Activated CD8-positive, alpha-beta memory T cell treated with anti-CD3 and anti-CD28 coated beads for 24 hours (primary cell): ENCODE measurements at regions not wholly inside any gene's neighbourhood (a gene's known extent, or its start where the extent isn't known, plus 50 kb on each side); places are given as distances from the start of the nearest gene placed in this dataset.

ENCODE experiments used
- DNase-seq: peaks from one replicate; pipeline ENCODE4 v3.0.0-alpha.2; 2020

DNA sequence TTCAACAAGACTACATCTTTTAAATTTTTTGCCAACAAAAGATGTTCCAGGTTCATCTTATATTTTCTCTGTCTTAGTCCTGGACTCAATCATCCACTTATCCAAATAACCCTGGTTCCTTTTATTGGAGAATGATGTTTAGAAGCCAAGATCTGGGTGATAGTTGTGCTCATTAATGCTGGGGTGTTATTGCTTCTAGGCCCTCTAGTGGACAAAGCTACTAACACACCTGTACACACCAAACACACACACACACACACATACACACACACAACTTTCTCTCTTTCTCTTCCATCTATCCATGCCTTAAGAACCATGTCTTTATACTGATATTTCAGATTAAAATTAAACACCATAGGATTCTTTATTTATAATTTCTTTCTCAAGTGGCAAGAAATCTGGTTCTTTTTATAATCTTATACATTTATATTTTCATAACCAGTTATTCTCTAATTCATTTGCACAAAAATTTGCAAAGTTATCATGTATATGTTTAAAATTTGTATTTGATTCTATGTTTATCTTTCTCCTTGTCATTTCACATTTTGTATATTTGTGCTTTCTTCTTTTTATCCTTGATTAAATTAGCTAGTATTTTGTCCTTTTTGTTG lies 179.1 kb upstream of the SMIM23 start:
- no peak for DNase-seq

- DNase-seq = no peak
Measured at GRCh38 chr5:171607863-171608262, 177.8 kb upstream of the SMIM23 start.

DNA sequence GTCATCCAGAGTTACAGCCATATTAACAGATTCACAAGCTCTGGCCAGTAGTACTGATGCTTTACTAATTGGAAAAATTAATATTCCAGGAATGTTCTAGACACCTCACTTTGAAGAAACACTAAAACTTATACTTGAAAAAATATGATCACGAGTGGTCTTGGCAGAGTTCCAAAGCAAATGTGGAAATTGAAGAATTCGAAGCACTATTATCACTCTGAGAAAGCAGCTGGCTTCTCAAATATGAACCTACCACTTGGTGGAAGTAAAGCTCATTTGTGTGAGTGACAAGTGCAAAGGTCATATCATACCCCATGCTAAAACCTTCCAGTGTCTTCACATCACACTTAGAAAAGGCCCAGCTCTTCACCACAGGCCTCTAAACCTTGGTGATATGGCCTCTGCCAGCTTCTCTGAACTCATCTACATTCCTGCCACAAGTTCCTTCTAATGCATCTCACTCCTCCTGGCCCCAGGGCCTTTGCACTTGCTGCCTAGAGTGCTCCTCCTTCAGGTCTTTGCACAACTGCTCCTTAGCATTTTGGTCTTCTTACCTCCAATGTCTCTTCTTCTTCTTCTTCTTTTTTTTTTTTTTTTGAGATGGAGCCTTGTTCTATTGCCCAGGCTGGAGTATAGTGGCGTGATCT lies 175.7 kb upstream of the SMIM23 start:
- DNase-seq = no peak

DNA sequence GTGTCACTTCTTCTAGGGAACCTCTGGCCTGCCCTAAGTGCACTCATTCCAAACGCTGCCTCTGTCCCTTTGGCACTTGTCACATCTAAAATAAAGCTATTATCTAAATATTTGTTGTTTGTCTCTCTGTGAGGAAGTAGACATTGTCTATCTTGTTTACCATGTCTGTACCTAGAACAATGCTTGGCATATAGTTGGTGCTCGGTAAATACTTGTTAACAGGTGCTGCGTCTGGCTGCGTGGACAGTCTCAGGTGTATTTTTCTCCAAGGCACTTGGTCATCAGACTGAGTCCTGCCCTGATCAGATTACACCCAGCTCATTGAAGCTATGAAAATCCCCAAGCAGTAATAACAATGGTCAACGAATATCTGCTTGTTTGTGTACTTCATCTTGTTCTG lies 174.9 kb upstream of the SMIM23 start:
- DNase-seq = no peak

GRCh38 chr5:171612749-171613148 lies 172.9 kb upstream of the SMIM23 start:
- no peak for DNase-seq

DNA sequence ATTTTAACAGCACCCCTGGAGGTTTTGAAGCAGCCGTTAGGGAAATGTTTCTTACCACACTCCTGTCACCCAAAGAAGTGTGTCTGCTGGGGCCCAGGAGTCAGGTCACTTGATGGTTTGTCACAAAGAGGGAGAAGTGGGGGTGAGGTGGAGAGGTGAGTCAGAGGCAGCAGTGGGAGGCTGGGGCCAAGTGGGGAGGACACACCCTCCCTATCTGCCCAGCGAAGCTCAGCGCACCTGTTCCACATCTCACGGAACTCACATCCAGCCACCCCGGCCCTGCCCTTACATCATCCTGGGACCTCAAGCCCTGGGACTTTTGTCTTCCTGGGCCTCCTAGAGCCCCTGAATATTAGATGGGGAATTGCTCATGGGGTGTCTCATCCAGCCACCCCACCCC lies 171.1 kb upstream of the SMIM23 start:
- DNase-seq = no peak

DNA sequence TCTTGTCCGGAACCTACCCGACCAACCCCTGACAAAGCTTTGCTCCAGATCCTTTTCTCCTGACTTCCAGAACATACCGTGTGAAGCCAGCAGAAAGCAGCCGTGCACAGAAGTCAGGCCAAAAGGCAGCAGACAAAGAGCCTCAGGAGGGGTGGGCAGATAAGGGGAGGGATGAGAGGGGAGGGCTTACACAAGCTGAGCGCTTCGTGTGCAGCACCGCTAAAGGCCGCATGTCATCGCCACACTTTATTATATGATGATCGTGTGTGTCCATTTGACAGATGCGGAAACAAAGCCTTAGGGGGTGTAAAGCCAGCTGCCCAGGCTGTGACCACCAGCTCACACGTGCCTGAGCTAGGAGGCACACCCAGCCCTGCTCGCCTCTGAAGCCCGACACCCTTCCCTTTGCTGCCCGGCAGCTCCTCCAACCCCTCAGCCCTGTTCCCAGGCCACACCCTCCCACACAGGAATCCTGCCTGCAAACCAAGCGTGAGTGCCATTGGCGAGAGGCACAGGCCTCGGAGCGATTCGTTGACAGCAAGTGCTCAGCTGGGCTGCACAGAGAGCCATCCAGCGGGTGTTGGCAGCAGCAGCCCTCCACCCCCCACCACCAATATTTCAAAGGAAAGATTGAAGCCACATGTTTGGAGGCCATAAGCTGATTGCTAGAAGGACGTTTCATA lies 170.5 kb upstream of the SMIM23 start:
- no peak for DNase-seq

- DNase-seq = peak; percentile 19
Measured at GRCh38 chr5:171615705-171616640, 169.6 kb upstream of the SMIM23 start.

DNA sequence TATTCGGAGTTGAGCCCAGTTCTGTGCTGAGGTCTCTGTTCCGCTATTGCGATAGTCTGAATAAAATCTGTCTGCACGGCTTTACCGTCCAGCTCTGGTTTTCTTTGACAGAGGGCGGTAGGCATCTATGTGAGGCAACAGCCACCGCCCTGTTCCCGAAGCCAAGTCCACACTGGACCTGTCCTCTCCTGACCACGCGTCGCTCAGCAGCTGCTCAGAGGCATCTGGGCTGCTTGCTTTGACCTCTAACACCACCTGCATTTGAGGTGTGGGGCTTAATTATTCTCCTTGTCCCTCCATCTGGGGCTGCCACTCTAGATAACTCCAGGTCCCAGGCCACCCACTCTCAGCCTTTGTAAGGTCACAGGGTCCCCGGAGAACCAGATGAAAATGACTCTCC lies 168.4 kb upstream of the SMIM23 start:
- DNase-seq = no peak

- no peak for DNase-seq
Measured at GRCh38 chr5:171617817-171618591, 167.6 kb upstream of the SMIM23 start.

DNA sequence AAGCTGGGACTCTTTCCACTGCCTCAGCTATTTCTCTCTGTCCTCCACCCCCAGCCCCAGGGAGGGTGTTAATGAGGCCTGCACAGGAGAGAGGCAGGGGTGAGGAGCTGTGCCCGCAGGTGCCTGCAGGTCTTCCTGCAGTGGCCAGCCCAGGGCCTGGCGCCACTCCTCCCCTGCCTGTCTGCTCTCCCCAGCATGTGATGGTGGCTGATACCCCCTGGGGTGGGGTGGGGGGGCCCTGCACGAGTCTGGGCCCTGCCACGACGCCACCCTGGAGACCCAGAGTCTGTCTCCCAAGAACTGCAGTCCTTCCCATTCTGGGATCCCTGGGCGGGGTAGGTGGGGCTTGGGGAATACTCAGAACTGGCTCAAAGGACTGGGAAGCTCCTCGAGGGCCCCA lies 166.4 kb upstream of the SMIM23 start:
- DNase-seq = no peak

DNA sequence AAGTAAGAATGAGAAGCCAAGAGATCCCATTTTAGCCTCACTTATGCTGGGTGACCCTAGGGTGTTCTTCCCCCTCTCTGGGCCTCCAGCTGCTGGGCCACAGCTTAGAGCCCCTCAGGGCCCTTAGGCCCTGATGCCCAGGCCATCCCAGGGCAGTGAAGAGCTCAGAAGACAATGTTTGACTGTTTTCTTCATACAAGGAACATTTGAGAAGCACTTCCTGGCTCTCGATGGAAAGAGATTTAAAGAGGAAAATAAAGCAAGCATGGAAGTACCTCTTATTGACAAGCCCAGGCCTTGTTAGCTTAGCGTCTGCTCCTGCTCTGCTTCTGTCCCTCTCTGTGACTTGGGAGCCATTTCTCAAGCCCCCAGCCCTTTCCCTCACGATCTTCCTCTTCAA lies 165.9 kb upstream of the SMIM23 start:
- DNase-seq = no peak

DNA sequence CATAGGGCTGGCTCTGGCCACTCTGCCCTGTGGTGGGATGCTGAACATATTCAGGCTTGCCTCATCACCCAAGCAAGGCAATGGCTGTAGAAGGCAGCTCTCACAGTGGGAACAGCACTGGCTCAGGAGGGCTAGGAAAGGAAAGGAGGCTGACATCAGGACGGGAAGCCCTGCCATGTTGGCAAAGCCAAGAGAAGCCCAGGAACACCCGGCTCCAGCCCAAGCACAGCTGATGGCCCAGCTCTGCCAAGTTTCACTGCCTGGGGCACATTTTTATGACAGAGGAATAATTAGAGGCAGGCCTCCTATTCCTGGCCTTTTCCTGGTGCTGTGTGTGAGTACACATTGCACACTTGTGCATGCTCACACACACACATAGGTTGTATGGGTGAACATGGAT lies 163.6 kb upstream of the SMIM23 start:
- DNase-seq = no peak

DNA sequence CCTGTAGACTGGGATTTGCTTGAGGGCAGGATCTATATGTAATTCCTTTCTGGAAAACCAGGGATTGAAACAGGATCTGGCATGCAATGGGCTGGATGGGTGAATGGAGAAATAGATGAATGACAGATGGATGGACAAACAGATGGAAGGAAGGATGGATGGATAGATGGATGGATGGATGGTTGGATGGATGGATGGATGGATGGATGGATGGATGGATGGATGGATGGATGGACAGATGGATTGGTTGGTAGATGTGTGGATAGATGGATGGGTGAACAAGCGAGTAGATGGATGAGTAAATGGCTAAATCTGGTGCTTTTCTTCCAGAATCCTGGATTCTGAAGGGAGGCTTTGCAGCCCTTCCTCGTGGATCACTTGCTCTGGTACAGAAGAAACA lies 162.5 kb upstream of the SMIM23 start:
- DNase-seq = no peak

DNA sequence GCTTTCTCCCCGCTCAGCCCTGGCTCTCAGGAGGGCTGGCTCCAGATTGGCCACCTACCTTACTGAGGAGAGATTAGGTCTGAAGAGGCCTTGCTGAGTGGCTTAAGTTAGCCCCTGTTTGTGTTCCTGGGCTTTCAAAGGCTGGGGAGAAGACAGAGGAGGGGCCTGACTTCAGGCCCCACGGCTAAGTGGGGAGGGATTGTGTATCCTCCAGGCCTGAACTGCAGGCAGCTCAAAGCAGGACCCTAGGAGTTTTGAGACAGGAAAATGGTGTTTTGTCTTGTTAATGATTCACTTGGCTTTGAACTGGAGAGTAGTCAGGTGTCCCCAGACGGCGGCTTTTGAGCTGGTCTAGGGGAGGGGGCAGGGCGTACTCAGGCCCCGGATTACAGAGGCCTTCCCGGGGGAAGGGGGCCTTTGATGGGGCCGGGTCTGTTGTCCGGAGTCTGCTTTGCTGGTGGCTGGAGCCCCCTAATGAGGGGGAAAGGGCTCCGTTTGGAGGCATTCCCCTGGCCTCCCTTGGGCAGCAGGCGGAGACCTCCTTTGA lies 162.0 kb upstream of the SMIM23 start:
- DNase-seq = no peak

- DNase-seq = no peak
Measured at GRCh38 chr5:171624396-171624795, 161.2 kb upstream of the SMIM23 start.

DNA sequence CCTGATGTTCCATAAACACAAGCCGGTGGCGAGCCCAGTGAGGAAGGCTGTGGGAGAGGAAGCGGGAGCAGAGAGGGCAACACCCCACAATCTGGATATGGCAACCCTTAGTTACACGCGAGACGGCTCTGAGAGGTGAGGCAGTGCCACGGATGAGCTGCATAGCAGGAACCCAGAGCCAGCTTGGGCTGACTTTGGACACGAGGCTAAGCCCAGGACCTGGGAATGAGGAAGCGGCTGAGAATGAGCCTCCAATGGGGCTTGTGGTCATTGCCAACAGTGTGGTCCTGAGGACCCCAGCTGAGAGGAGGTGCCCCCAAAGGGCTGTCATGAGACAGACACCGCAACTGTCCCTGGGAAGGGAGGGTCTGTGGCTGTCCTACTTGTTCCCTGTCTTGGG lies 160.0 kb upstream of the SMIM23 start:
- DNase-seq = no peak

DNA sequence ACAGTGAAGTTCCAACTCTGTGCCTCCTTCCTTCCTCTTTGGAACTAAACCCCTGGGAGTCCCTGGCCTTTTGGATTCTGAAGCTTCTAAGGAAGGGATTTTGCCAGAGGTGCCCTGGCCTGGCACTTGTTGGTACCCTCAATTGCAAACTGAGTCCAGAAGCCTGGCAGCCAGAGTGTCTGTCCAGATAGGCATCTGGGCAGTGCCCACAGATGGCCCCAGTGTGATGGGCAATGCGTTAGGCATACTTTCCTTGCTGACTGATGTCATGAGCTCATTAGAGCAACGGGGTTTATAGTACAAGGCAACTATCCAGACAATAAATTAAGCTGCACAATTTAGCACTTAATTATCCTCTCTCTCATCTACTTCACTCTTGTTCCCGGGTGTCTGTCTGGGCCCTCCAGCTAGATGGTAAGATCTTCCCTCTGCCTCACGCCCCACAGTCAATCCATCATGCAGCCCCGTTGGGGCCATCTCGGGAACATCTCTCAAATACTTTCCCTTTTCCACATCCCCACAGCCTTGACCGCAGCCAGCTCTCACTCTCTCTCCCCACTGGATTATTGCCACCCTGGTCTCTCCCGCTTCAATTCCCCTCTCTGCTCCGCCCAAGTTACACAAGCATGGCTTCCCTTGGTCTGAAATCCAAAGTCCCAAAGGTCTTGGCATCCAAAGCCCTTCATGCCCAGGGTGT lies 157.5 kb upstream of the SMIM23 start:
- DNase-seq = peak; percentile 30

- DNase-seq = no peak
Measured at GRCh38 chr5:171628633-171628974, 157.0 kb upstream of the SMIM23 start.

GRCh38 chr5:171629221-171629620 lies 156.4 kb upstream of the SMIM23 start:
- no peak for DNase-seq

GRCh38 chr5:171629628-171630349 lies 155.8 kb upstream of the SMIM23 start:
- DNase-seq = no peak
